GM18909 (cell line): ENCODE measurements at regions not wholly inside any gene's neighbourhood (a gene's known extent, or its start where the extent isn't known, plus 50 kb on each side); places are given as distances from the start of the nearest gene placed in this dataset.

Experiments
- ATAC-seq: cut with Tn5 transposase; IDR thresholded peaks from one replicate; pipeline ENCODE4 v1.9.1; 2021; ENCODE audit warnings: mild to moderate bottlenecking; ENCODE audit not compliant: unreplicated experiment, poor library complexity

DNA sequence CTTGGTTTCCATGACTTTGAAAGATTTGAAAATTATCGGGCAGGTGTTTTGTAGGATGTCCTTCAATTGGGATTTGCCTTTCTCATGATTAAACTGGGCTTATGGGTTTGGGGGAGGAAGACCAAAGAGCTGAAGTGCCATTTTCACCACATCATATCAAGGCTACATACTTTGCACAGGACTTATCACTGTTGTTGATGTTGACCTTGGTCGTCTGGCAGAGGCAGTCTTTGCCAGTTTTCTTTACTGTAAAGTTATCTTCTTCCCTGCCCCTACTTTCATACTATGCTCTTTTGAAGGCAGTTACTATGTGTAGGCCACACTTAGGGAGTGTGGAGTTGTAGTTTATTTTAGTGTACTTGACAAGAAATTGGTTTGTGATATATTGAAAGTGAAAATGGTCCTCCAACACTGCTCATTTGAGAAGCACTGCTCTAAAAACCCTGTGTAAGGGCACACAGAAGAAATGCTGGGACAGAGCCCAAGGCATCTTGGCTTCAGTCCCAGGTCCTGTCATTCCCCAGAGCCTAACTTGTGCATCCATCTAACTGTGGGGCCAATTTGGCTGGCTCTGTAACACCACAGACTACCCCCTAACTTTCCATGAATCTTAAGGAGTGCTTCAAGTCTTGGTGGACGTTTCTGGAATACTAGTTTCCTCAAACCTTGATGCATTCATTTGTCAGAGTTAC, 384.9 kb downstream of the KCNRG start:
- ATAC-seq: no peak

DNA sequence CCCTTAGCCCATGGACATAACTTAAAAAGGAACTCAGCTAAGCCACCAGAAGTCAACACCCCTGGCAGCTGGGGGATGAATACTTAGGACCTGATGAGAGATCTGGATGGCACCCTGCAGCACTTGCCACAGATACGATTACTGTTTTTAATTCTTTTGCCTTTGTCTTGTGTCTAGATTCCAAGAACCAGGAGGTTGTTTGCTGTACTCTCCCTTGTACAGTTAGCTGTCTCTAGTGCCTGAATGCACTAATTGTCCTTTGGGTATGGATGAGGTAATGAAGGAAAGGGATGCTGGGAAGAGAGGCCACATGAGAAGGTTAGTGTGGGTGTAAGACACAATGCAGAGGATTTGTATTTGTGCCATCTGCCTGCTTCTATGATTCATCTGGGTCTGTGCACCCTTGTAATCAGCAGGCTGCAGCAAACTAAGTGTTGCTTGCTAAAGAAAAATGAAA, 385.8 kb downstream of the KCNRG start:
- no peak for ATAC-seq

DNA sequence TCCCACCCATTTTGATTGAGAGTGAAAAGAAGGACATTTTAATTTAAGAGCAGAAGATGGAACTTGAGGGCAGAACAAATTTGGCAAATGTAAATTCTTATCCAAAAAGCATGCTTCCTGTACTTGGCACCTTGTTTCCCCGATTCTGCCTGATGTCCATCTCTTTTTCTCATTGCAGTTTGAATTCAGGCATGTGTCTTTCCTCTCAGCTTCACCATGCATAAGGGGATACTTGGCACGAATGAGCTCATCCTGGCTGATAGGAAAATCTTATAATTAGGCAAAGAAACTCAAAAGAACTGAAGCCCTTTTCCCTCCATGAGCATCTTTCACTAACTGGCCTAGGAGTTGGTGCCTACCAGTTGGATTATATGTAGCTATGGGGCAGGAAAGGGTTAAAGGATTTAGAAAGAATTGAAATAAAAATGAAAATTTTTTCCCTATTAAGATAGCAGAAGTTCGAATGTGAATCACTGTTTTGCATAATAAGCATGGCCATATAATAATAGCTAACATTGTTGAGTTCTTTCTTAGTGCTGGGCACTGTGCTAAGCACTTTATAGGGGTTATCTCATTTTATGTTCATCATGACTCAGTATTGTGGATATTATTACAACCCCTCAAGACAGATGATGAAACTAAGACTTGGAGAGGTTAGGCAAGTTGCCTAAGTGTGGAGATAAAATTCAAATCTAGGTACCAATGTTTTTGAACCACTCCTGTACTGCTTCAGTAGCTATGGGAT, 386.6 kb downstream of the KCNRG start:
- no peak for ATAC-seq

DNA sequence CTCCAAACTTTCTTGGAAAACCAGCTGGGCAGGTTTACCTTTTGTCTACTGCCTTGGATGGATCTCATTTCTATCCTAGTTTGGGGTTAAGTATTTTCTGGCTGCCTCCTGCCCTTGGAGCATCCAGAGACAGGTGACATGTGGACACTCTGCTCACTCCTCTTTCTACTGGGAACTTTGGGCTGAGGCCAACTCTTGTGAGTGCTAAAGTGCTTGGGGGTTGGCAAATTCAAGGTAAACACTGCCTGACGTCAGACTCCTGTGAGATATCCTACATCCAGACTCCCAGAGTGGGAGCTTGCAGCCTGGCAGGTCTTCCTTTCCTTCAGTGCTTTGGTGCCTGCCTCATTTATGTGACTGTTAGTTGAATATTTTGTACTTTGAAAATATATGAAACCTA, 388.1 kb downstream of the KCNRG start:
- no peak for ATAC-seq

DNA sequence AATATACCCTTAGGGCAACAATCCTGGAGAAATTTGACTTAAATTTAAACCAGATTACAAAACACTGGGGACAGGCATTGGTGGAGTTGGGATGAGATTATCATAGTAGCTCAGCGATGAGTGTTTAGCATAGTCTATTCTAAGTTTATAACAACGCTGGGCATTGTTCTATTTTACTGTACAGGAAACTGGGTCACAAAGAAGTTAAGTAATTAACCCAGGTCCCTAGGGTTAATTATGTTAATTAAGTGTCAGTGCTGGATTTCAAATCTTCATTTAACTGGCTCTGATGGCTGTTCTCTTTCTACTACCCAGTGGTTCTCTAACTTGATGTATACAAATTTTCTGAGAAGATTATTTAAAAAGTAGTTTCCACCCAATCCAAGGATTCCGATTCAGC, 388.9 kb downstream of the KCNRG start:
- no peak for ATAC-seq

DNA sequence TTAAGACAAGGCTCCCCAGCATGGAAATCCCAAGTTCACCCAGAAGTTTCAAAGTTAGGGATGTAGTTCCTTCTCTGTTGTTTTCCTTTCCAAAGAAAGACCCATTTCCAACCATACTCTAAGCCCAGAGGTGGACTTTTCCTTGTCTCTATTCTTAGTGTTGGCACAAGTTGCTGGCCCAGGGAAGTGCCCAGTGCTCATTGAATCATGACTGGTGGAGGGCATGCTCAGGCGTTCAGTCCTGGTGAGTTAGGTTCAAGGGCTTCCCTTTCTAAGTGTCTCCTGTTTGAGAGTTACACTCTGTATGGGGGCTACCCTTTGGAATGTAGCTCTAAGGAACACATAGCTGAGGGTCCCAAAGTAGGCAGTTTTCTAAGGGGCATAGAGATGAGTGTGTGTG, 389.5 kb downstream of the KCNRG start:
- ATAC-seq: no peak

DNA sequence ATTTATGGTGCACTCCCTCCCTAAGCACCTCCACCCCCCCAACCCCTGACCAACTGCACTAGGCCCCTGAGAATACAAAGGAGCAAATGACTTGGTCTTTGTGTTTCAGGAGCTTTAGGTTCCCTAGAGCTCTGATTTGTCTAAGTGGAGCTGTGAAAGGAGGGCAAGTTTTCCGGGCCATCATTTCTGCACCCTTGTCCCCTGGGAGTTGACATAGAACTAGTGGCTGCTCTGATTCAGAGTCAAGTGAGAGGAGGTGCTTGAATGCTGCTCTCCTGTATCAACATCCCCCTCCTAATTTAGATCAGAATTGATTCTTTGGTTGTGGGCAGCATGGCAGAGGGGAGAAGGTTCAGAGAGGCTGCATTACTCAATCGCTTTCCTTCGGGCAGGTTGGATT, 391.6 kb downstream of the KCNRG start:
- ATAC-seq: no peak

DNA sequence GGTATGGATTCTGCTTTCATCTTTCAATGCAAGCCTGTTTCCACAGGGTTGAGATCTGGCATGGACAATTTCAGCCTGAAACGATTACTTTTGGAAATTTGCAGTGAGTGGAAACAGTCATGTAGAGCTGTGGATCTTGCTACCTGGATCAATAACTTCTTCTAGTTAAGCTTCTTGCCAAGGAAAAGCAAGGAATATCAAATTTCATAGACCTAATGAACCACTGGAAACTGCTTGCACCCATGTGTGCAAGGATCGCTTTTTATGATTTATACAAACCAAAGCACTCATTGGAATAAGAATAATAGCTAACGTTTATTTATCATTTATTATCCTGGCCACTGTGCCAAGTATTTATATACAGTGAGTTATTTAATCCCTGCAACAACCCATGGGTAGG, 392.8 kb downstream of the KCNRG start:
- no peak for ATAC-seq

DNA sequence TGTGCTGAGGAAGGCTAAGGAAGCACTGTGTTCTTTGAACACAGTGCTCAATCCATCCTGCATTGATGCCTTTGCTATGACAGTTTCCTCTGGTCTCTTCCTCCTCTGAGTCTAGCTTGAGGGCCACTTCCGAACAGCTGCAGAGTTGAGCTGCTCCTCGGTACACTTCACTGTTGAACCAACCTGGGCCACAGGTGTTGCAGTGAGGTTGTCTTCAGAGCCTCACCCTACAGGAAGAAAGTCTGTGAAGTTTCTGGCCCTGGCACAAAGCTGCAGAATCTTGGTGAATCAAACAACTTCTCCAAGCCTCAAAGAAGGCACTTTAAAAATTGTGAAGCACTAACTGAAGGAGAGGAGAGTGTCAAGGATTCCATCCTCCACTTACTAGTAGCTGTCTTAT, 394.0 kb downstream of the KCNRG start:
- ATAC-seq: no peak

DNA sequence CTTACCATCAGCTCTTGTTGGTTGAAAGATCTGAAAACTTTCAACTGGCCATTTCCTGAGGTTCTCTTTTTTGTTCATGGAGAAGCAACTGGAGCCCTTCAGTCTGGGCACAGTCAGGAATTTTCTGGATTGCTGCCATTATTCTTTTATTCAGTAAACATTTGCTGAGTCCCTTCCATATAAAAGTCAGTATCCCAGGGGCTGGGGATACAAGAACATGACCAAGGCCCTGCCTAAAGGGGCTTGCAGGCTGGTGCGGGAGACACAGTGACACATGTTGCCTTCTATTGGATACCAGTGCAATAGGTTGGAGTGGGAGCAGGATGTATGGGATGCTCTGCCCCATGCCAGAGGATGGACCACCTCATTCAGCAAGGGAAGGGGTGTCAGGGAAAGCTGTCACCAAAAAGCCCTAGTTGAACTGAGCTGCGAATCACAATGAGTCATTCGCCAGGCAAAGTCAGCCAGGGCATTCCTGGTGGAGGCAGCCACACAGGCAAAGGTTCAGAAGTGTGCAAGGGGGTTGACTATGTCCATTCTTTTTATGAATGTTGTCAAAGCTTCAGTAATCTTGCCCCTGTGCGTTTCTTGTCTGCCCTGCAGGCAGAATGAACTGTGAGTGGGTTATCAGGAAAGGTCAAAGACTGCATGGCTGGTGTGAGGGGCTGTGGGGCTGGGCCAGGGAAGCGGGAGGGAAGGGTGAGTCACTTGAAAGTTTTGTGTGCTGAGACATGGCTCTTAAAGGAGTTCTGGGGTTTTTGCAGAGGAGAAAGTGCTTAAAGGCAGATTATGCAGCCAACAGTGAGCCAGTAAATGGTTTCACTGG, 395.9 kb downstream of the KCNRG start:
- no peak for ATAC-seq

DNA sequence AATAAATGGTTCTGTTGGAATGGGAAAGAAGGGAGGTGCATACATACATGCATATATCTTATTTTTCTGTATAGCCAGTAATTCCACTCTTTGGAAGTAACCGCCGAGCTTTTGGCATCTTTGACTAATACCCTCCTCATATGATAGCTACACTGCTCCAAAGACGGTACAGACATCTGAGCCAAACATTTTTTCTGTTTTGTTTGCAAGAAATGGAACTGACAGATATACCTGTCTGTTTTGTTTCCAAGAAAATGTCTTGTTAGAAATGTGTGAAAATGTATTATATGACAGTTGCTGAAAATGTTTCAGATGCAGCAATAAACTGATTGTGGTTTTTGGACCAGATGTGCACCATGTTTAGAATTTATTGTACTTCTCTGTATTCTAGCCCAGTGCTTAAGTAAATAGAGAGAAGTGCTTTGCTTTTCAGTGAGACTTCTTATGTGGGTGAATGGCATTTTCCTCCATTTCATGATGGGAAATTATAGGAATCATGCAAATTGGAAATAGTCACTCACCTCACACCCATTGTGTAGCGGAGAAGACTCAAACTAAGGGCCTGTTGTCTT, 396.9 kb downstream of the KCNRG start:
- no peak for ATAC-seq

DNA sequence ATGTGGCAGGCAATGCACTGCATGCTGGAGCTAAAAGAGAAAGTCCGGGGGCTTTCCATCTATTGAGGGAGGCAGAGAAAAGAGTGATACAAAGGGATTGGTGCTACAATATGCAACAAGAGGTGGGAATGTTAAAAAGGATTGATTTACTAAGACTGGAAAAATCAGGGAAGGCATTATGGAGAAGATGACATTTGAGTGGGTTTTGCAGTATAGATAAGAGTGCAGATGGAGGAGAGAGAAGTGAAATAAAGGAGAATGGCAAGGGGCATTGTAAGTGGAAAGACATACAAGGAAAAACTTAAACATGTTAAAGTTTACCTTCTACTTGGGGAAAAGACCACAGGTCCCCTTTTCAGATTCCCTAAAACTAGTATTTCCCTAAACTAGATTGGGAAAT, 399.4 kb downstream of the KCNRG start:
- no peak for ATAC-seq

DNA sequence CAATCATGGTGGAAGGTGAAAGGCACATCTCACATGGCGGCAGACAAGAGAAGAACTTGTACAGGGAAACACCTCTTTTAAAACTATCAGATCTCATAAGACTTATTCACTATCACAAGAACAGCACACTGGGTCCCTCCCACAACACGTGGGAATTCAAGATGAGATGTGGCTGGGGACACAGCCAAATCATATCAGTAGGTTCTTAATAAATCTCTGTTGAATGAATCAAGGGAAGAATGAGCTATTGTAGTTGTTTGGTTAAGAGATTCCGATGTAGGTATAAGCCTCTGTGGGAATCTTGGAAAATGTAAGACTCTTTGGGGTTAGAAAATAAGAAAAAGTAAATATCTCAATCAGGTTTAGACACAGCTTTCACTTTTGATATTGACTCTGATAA, 400.2 kb downstream of the KCNRG start:
- no peak for ATAC-seq

DNA sequence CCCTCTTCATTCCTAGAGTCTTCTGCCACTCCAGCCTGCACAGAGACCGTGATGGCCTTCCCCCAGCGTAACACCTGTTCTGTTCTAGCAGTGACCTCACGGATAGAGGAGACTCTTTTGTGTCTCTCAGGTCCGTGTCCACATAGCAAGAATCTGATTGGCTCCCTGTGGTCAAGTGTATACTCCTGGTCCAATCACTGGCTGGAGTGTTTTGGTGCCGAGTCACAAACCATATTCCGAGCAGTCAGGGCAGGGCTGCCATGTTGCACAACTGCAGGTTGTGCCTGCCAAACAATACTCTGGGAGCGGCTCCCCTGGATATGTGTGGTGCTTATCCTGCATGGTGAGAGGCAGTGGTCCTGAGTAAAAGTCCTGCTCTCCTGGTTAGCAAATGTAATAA, 402.4 kb downstream of the KCNRG start:
- no peak for ATAC-seq

DNA sequence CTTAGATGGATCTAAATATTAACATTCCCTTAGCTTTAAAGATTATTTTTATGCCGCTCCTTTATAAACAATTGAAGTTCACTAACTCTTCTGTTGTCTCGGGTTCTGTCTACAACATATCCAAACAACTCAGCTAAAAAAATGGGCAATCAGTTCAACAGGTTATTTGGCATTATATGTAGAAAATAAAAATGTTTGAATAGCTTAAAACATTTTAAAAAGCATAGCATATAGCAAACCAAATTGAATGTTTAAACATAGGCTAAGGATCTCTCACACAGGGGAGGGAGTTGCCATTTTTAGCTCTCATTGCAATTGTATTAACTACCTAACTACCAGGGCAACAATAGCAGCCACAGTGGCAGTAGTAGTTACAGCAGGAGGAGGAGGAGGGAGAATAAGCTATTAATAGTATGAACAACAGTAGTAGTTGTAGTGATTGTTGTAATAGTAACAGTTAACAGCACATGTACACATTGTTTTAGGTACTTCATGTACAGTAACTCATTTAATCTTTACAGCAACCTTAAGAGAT, 404.2 kb downstream of the KCNRG start:
- no peak for ATAC-seq

DNA sequence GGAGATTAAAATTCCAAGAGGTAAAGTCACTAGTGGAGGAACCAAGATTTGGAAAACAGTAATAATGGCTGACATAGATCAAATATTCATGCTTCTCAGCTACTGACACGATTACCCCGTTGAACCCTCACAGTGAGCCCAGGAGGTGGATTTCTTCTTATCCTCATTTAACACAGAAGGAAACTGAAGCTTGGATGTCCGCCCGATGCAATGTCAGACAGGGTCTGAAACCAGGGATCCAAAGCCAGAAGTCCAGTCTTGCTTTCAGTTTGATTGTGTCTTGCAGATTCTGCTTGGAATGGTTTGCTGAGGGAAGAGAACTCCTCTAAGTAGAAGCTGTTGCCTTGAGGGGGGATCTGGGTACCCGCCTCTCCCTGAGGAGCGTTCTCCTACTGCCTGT, 404.7 kb downstream of the KCNRG start:
- no peak for ATAC-seq

DNA sequence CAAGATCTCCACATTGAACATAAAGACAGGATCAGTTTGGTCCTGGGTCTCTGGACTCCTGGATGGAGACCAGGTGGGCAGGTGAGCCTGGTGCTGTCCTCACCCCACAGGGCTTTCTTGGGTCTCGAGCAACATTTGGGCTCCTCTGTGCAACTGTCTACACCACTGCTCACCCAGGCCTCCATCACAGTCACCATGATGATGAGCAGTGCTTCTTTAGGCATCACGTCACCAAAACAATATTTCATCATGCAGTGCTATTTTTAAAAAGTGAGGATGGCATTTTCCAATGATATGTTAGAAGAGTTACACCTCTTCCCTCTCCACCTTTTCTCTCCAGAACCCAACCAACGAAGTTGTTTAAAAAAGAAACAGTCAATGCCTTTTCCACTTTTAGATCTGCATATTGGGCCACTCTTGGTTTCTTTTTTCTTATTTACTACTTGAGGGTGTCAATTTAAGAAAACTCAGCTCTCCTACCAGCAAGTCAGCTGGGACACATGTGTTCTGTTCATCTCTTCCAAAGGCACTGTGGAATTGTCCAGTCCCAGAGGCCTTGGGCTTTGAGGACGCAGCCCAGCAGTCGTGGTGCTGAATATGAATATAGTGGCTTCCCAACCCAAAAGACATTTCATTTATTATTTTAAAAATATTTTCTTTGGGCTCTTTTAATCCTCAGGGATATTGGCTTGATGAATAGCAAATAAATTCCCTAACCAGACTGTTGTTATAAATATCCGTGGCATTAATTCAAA, 405.7 kb downstream of the KCNRG start:
- no peak for ATAC-seq

DNA sequence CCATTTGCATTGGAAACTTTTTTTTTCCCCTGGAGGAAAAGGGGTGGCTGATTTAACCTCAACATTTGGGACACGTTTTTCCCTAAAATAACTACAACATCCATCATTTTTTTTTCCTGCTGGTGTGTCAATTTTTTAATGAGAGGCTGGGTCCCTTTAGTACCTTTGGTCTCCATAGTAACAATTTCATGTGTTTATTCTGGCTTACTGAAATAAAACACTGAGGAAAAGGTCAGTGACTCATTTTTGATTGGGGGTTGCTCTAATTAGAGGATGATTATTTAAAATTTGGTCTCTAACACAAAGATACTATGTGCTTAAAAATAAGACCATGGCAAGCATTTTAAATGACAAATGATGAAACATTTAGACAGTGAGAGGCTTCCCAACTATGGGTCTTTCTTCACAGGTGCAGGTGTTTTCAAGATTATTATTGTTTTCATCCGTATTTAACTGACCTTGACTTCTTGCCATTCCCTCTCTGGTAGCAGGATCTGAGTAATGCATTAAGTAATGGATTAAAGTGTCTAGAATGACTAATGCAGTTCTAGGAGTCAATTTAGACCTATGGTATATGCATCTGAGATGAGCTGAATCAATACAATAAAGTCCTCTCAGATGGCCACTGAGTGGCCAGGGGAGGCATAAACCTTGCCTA, 406.4 kb downstream of the KCNRG start:
- no peak for ATAC-seq
